GM06990 (cell line): ENCODE measurements at regions not wholly inside any gene's neighbourhood (a gene's known extent, or its start where the extent isn't known, plus 50 kb on each side); places are given as distances from the start of the nearest gene placed in this dataset.

Source experiments
- DNase-seq: peaks from one replicate; pipeline ENCODE4 v3.0.0-alpha.2; 2011; ENCODE audit not compliant: insufficient read length; ENCODE audit errors: extremely low read depth
- H3K27me3 ChIP-seq: replicated peaks from 2 replicates; pipeline ENCODE4 v1.6.0; 2011; ENCODE audit warnings: low read length; ENCODE audit not compliant: control insufficient read depth, insufficient read depth
- H3K36me3 ChIP-seq: 2 replicates; pipeline ENCODE4 v1.5.1; 2011; ENCODE audit warnings: low read length; ENCODE audit not compliant: control insufficient read depth, insufficient read depth
- H3K4me3 ChIP-seq: replicated peaks from 2 replicates; pipeline ENCODE4 v1.5.1; 2011; ENCODE audit warnings: low read depth, mild to moderate bottlenecking, control low read depth, low read length
- TF ChIP-seq, protein P1 (sequence below): IDR thresholded peaks from 2 replicates; pipeline ENCODE4 v1.5.1; 2011; ENCODE audit warnings: low read length, control low read depth, mild to moderate bottlenecking, inconsistent platforms; ENCODE audit not compliant: insufficient read depth, poor library complexity, severe bottlenecking

DNA sequence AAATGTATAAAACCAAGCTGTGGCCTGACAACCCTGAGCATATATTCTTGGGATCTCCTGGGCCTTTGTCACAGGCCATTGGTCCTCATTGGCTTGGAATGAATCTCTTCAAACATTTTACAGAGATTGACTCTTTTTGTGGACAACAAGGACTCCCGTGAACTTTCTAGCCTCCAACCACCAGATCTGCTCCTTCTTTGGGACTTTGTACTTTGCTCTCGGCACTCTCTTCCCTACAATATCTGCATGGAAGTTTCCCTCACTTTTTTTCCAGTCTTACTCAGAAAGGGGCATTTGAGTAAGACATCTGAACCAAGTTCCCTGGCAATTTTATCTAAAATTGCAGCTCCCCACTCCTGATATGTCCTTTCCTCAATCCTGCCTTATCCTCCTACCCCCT lies 158.8 kb downstream of the PHLDA1 start:
- Histone ChIP-seq H3K27me3 (no peaks in the 10 kb centered on the region), H3K36me3 (no peaks in the 10 kb centered on the region), H3K4me3 (no peak overlapping the region)
- no peak for DNase-seq
- TF ChIP-seq, protein P1, sequence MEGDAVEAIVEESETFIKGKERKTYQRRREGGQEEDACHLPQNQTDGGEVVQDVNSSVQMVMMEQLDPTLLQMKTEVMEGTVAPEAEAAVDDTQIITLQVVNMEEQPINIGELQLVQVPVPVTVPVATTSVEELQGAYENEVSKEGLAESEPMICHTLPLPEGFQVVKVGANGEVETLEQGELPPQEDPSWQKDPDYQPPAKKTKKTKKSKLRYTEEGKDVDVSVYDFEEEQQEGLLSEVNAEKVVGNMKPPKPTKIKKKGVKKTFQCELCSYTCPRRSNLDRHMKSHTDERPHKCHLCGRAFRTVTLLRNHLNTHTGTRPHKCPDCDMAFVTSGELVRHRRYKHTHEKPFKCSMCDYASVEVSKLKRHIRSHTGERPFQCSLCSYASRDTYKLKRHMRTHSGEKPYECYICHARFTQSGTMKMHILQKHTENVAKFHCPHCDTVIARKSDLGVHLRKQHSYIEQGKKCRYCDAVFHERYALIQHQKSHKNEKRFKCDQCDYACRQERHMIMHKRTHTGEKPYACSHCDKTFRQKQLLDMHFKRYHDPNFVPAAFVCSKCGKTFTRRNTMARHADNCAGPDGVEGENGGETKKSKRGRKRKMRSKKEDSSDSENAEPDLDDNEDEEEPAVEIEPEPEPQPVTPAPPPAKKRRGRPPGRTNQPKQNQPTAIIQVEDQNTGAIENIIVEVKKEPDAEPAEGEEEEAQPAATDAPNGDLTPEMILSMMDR = no peak

DNA sequence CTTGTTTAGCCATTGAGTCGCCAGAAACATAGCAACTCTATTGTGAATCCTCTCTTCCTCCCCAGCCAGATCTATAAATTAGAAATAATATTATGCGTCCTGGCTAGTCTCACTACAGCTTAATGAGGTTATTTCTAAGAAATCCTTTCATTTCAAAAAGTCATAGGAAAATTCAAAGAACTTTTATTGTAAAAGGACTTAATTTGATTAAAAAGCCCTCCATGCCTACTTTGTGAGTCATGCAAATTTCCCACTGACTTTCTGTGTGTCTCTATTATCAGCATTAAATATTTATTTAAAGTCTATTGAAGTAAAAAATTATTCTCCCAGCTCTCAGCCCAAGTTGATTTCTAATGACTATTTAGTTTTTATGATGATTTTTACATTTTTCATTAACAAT lies 160.7 kb downstream of the PHLDA1 start:
- Histone ChIP-seq H3K4me3 (no peak overlapping the region), H3K36me3 (no peaks in the 10 kb centered on the region), H3K27me3 (no peaks in the 10 kb centered on the region)
- no peak for DNase-seq
- TF ChIP-seq, protein P1 = no peak

DNA sequence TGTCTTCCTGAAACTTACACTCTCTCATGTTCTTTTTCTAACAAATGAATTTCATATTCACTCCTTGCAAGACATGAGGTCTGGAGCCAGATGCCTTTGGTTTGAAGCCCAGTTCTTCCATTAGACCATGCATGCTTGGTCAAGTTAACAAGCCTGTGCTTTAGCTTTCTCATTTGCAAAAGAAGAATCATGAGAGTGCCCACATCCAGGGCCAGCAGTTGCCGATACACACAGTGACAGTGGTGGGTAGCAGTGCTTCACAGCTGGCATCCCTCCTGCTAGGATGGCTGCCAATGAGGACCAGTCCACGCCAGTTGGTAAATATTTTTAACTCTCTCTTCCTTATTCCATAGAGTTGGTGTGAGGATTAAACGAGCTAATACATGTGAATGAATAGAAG lies 163.1 kb downstream of the PHLDA1 start:
- H3K36me3 ChIP-seq = no peaks in the 10 kb centered on the region
- no peaks in the 10 kb centered on the region for H3K27me3 ChIP-seq
- TF ChIP-seq, protein P1 = no peak
- H3K4me3 ChIP-seq = no peak overlapping the region
- DNase-seq = no peak

DNA sequence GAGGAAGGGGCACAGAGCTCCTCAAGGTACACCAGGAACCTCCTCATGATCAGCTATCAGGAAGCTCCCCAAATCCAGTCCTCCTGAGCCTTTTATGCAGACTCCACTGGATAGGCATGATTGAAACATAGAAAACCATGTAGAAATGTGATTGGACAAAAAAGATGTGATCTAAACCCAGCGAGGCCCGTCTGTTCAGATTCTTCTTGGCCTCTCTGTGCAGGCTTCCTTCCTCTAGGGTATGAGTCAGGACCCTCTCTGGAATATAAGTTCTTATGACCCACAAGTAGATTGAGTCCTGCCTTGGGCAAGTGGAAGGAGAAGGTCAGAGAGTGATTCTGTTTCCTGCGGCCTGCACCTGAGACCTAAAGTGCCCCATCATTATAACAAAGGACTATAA lies 166.3 kb downstream of the PHLDA1 start:
- Histone ChIP-seq H3K4me3 (no peak overlapping the region), H3K36me3 (no peaks in the 10 kb centered on the region), H3K27me3 (no peaks in the 10 kb centered on the region)
- DNase-seq = no peak
- TF ChIP-seq, protein P1 = no peak

DNA sequence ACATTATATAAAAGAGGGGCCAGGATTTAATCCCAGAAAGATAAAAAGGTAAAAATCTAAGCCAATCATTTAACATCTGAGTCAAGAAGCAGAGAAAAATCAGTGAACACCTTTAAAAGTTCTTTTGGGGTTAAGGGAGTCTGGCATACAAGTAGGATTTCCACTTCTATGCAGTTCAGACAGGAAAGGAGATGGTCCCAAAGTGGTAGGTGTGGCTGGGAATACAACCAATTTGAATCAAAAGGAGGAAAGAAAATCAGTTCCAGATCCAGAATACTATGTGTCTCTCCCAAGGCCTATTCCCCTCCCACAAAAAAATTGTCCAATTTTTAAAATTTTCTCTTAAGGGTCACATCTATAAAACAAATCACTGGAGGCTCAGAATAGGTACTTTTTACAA lies 167.4 kb downstream of the PHLDA1 start:
- TF ChIP-seq, protein P1 = no peak
- H3K27me3 ChIP-seq = no peaks in the 10 kb centered on the region

DNA sequence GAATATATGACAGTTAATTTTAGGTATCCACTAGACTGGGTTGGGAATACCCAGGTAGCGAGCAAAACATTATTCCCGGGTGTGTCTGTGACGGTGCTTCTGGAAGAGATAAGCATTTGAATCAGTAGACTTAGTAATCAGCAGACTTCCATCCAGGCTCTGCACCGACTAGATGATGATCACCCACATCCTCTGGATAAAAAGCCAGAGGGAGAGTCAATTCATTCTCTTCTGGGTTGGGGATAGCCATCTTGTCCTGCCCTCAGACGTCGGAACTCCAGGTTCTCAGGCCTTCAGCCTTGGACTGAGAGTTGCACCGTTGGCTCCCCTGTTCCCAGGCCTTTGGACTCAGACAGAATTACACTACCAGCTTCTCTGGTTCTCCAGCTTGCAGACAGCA lies 168.0 kb downstream of the PHLDA1 start:
- Histone ChIP-seq H3K4me3 (no peak overlapping the region), H3K36me3 (no peaks in the 10 kb centered on the region), H3K27me3 (no peaks in the 10 kb centered on the region)
- DNase-seq = no peak
- TF ChIP-seq, protein P1 = no peak

More for the DNA sequence above, 167.4 kb downstream of the PHLDA1 start:
- Histone ChIP-seq H3K36me3 (no peaks in the 10 kb centered on the region), H3K4me3 (no peak overlapping the region)
- DNase-seq = no peak
